HFF-Myc (cell line): ENCODE measurements at regions not wholly inside any gene's neighbourhood (a gene's known extent, or its start where the extent isn't known, plus 50 kb on each side); places are given as distances from the start of the nearest gene placed in this dataset.

ENCODE experiments used
- DNase-seq: peaks from one replicate; pipeline ENCODE4 v3.0.0-alpha.2; 2011; ENCODE audit warnings: low read depth; ENCODE audit errors: extremely low read depth
- H3K4me3 ChIP-seq: replicated peaks from 2 replicates; pipeline ENCODE4 v1.5.1; 2011; ENCODE audit warnings: low read depth, mild to moderate bottlenecking, control low read depth, low read length
- TF ChIP-seq, protein P1 (sequence below): IDR thresholded peaks from 2 replicates; pipeline ENCODE4 v1.5.1; 2012; ENCODE audit warnings: mild to moderate bottlenecking, low read depth, low read length, control low read depth; ENCODE audit errors: missing control alignments

DNA sequence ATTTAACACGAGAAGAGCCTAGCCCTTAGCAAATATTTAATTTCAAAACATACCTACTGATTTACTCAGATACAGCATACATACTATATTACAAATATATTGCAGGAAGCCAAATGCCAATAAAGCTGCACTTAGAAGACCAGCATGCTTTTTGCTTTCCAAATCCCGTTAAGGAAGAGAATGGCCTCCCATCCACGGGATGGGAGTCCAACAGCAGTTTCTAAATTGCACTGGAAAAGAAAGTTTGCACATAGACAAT, 156.3 kb upstream of the FOXN3 start:
- H3K4me3 ChIP-seq = no peak overlapping the region
- no peak for DNase-seq
- TF ChIP-seq, protein P1, sequence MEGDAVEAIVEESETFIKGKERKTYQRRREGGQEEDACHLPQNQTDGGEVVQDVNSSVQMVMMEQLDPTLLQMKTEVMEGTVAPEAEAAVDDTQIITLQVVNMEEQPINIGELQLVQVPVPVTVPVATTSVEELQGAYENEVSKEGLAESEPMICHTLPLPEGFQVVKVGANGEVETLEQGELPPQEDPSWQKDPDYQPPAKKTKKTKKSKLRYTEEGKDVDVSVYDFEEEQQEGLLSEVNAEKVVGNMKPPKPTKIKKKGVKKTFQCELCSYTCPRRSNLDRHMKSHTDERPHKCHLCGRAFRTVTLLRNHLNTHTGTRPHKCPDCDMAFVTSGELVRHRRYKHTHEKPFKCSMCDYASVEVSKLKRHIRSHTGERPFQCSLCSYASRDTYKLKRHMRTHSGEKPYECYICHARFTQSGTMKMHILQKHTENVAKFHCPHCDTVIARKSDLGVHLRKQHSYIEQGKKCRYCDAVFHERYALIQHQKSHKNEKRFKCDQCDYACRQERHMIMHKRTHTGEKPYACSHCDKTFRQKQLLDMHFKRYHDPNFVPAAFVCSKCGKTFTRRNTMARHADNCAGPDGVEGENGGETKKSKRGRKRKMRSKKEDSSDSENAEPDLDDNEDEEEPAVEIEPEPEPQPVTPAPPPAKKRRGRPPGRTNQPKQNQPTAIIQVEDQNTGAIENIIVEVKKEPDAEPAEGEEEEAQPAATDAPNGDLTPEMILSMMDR = no peak

DNA sequence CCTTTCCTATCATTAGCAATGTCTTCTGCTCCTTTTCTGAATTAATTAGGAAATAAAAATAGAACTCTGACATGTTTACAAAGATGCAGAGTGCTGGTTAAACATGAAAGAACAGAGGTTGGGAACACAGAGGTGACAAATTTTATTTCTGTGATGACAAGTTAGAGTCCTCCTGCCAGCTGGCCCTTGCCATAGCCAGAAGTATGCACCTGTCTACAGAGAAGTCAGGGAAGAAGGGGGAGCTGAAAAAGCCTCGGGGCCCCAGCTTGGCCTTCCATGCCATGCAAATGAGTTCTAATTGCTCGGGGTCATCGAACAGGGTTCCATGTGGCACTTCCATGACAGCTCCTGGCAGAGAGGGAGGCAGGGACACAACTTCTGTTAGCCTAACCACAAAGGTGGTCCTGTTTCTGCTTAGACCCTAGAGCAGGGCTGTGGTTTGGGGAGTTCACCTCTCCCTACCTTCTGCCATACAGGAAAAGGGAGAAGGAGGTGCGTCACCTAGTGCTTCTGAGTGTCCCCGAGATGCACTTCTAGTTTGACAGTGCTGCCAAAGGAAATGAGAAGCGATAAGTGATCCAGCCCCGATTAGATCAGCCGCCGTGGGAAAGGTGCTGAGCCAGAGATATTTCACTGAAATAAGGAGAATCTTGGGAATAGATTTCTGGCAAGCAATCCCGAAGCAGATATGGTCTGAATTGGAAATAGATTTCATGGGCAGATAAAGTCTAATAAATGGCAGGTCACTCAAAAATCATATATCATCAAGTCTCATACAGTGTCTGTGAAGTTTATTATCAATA, 155.8 kb upstream of the FOXN3 start:
- no peak overlapping the region for H3K4me3 ChIP-seq
- TF ChIP-seq, protein P1 = no peak
- DNase-seq = no peak

DNA sequence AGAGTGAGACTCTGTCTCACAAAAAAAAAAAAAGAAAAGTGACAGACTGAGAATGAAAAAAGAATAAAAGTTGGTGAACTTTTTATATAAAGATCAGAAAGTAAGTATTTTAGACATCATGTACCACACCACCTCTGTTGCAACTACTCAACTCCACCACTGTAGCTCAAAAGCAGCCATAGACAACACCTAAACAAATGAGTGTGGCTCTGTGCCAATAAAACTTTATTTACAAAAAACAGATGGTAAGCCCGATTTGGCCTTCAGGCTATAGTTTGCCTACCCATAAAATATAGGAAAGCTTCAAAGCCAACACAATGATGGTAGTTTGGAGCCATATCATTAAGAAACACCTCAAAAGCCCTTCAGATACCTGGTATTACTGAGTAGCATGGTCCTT, 154.5 kb upstream of the FOXN3 start:
- TF ChIP-seq, protein P1 = no peak
- no peak overlapping the region for H3K4me3 ChIP-seq
- no peak for DNase-seq

DNA sequence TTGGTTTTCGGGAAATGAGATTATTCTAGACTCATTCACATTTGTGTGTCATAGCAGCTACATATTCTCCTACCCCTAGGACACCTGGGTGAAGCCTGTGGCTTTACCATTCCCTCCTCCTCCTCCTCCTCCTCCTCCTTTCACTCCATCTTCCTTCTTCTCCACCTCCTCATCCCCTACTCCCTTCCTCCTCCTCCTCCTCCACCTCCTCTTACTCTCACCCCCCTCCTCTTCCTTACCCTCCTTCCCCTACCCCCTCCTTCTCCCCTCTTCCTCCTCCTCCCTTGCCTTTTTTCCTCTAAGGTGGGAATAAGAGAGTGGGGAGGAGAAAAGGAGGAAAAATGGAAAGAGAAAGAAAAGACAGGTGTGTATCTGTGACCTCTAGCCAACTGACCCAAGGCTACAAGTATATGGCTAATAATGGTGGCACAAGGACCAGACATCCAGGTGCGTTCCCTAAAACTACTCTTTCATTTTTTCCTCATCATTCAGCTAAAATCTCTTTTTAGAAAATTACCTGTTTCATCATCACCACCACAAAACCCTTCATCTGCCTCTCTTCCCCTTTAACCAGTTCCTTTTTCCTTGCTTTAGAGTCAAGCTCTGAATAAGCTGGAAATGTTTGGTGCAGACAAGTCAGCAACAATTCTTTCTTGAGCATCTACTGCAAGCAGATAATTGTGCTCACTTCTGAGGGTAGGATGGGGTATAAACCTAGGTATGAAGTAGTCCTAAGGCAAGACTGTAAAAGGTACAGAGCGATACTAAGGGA, 149.8 kb upstream of the FOXN3 start:
- no peak overlapping the region for H3K4me3 ChIP-seq
- TF ChIP-seq, protein P1 = no peak
- no peak for DNase-seq

DNA sequence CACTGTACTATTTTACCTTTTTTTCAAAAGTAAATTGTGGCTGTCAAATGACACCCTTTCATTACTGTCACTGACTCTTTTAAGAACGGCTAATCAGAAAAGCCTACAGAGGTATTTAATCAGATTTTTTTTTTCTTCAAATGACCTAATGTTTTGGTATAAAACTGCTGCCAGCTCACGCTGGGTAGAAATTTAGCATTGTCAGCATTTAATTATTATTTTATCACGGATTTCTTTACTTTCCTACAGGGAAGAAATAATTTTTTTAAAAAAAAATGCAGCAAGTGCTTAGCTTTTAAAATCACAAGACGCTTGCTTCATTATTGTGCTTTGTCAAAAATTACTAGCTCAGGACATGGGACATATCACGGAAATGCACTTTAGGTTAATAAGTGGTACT, 149.1 kb upstream of the FOXN3 start:
- H3K4me3 ChIP-seq = no peak overlapping the region
- DNase-seq = no peak
- TF ChIP-seq, protein P1 = no peak

DNA sequence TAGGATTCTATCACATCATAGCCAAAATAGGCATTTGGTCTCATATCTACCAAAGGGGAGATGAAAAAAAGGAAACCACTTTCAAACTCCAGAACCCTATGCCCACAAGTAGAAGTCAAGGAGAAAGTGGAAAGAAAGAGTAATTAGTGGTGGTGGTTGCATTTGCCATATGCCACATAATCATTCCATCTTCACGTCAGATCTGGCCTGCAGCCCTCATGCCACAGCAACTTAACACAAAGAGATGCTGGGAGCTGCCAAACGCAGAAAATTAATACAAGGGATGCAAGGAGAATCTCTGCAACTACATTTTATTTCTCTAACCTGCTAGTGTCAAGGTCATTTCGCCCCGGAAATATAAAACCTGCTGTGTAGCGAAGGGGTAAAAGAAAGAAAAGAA, 148.6 kb upstream of the FOXN3 start:
- H3K4me3 ChIP-seq = no peak overlapping the region
- TF ChIP-seq, protein P1 = no peak
- no peak for DNase-seq

DNA sequence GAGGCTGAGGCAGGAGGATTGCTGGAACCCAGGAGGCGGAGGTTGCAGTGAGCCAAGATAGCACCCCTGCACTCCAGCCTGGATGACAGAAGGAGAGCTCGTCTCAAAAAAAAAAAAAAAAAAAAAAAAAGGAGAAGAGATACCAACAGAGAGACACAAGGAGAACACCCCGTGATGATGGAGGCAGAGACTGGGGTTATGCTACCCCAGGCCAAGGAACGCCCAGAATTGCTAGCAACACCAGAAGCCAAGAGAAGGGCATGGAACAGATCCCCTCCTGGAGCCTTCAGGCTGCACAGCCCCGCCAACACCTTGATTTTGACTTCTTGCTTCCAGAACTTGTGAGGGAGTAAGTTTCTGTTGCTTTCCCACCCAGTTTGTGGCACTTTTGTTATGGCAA, 148.0 kb upstream of the FOXN3 start:
- DNase-seq = no peak
- H3K4me3 ChIP-seq = no peak overlapping the region
- TF ChIP-seq, protein P1 = no peak
